Left lung (tissue), 4 donors: ENCODE measurements at regions not wholly inside any gene's neighbourhood (a gene's known extent, or its start where the extent isn't known, plus 50 kb on each side); places are given as distances from the start of the nearest gene placed in this dataset.

Experiments
- ATAC-seq: fragments of 200-7000 bp; cut with Tn5 transposase; one replicate; pipeline ENCODE4 v1.9.1; 2020; ENCODE audit warnings: moderate library complexity
- DNase-seq, 4 donors: peaks; one replicate each; pipeline ENCODE4 v3.0.0-alpha.2; 2013 to 2020
- H3K27ac ChIP-seq, 2 donors: fragments of 200-600 bp; sonication (generic) in 1 of 2; one replicate each; pipeline versions ENCODE4 v1.5.0 to v1.8.0; 2020 to 2021
- H3K27me3 ChIP-seq, 2 donors: fragments of 200-600 bp; sonication (generic) in 1 of 2; one replicate each; pipeline versions ENCODE4 v1.5.0 to v1.8.0; 2020 to 2021
- H3K36me3 ChIP-seq, 2 donors: fragments of 200-600 bp; sonication (generic) in 1 of 2; one replicate each; pipeline versions ENCODE4 v1.5.0 to v1.8.0; 2020 to 2021
- H3K4me1 ChIP-seq, 2 donors: fragments of 200-600 bp; one replicate each; pipeline ENCODE4 v1.8.0; 2021
- H3K4me3 ChIP-seq, 2 donors: fragments of 200-600 bp; sonication (generic) in 1 of 2; one replicate each; pipeline versions ENCODE4 v1.5.0 to v1.8.0; 2020 to 2021; ENCODE audit warnings: mild to moderate bottlenecking in 1 of 2
- H3K9me3 ChIP-seq, 2 donors: fragments of 200-600 bp; sonication (generic) in 1 of 2; one replicate each; pipeline versions ENCODE4 v1.5.0 to v1.8.0; 2020 to 2021
- CTCF ChIP-seq, 2 donors: fragments of 200-600 bp; sonication (generic) in 1 of 2; IDR thresholded peaks; one replicate each; pipeline versions ENCODE4 v1.5.0 to v1.8.0; 2021; ENCODE audit warnings: antibody characterized with exemption in 2 of 2
- intact Hi-C, 2 donors: fragments of 100-400 bp; cut with DNase I; formaldehyde crosslinking; loops; one replicate each; pipeline versions ENCODE4 v1.11.2 to v1.14.2; 2022
- donor health status: DM: no; HTN: yes; CAD: no.
- donor health status: DM: no; HTN: no; CAD: no.

- Histone ChIP-seq H3K36me3 (no peaks in the 10 kb centered on the region), H3K27me3 (no peaks in the 10 kb centered on the region), H3K27ac (no peak overlapping the region), H3K4me3 (no peak overlapping the region), H3K9me3 (no peaks in the 10 kb centered on the region), H3K4me1 (no peaks in the 10 kb centered on the region)
- DNase-seq: no peak
- TF ChIP-seq CTCF (IDR thresholded peaks at IDR 0.05): no peak
- no peak for ATAC-seq
- intact Hi-C loops: no loop called here
These were observed 95.5 kb upstream of the TENM4 start for GRCh38 chr11:79536155-79536917.

DNA sequence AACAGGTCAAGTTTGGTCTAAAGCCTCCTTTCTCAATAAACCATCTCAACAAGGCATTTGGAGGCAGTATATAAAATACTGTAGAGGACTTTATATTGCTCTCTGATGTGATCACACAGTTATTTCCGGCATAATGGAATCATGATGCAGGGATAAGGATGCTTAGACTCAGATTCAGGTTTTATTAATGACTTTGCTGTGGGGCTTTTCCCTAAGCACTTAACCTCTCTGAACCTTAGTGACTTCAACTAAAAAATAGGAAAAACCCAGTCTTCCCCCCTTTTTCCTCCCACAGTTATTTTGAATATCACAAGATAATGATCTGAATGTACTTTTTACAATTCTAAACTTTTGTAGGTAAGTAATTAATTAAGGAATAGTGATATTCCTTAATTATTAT, 94.8 kb upstream of the TENM4 start:
- no peaks in the 10 kb centered on the region for H3K4me1 ChIP-seq
- H3K27ac ChIP-seq: no peak overlapping the region
- no peak for ATAC-seq
- intact Hi-C loops: no loop called here
- DNase-seq: no peak
- no peaks in the 10 kb centered on the region for H3K27me3 ChIP-seq
- no peaks in the 10 kb centered on the region for H3K9me3 ChIP-seq
- H3K36me3 ChIP-seq: no peaks in the 10 kb centered on the region
- TF ChIP-seq CTCF (IDR thresholded peaks at IDR 0.05): no peak
- no peak overlapping the region for H3K4me3 ChIP-seq

- ATAC-seq: no peak
- no peak for TF ChIP-seq CTCF (IDR thresholded peaks at IDR 0.05)
These were observed 84.4 kb upstream of the TENM4 start for GRCh38 chr11:79525257-79525656.

GRCh38 chr11:79522626-79523025, 81.8 kb upstream of the TENM4 start:
- TF ChIP-seq CTCF (IDR thresholded peaks at IDR 0.05): no peak
- no peak for DNase-seq
- ATAC-seq: no peak
- intact Hi-C loops: no loop called here
- no peak overlapping the region for H3K27ac ChIP-seq
- peaks cover 0 to 1% of the 10 kb centered on the region in 2 donors for H3K9me3 ChIP-seq
- no peak overlapping the region for H3K4me3 ChIP-seq
- no peaks in the 10 kb centered on the region for H3K27me3 ChIP-seq
- H3K4me1 ChIP-seq: no peaks in the 10 kb centered on the region
- no peaks in the 10 kb centered on the region for H3K36me3 ChIP-seq

More at GRCh38 chr11:79525257-79525656, 84.4 kb upstream of the TENM4 start:
- H3K4me1 ChIP-seq: no peaks in the 10 kb centered on the region
- H3K9me3 ChIP-seq: peaks cover 0 to 1% of the 10 kb centered on the region in 2 donors
- DNase-seq: no peak
- intact Hi-C loops: no loop called here
- no peak overlapping the region for H3K27ac ChIP-seq
- no peaks in the 10 kb centered on the region for H3K27me3 ChIP-seq
- H3K4me3 ChIP-seq: no peak overlapping the region
- H3K36me3 ChIP-seq: no peaks in the 10 kb centered on the region

DNA sequence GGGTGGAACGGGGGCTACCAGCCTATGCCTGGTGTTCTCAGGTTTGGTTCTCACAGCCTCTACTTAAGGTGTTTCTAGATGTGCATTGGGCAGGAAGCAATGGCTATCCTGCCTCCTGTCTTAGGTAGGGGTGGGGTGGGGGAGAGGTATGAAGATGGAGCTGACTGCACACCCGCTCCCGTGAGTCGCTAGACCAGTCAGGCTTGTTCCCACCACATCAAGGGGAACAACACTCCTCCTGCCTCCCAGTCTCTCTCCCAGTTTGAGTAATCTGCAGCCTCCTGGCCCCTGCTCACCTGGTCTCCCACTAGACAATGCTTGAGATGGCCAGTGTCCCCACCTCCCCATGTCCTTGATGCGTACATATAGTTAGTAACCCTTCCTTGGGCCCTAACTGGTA, 79.3 kb upstream of the TENM4 start:
- no peak for ATAC-seq
- peak in 1 of 4 donors; percentile 9 for DNase-seq

More for the DNA sequence above, 79.3 kb upstream of the TENM4 start:
- no peaks in the 10 kb centered on the region for H3K4me1 ChIP-seq
- no peak overlapping the region for H3K27ac ChIP-seq
- H3K4me3 ChIP-seq: no peak overlapping the region
- intact Hi-C loops: no loop called here
- TF ChIP-seq CTCF (IDR thresholded peaks at IDR 0.05): no peak
- H3K27me3 ChIP-seq: no peaks in the 10 kb centered on the region
- H3K36me3 ChIP-seq: no peaks in the 10 kb centered on the region
- H3K9me3 ChIP-seq: peaks cover 0 to 1% of the 10 kb centered on the region in 2 donors
